GM12878 (cell line): ENCODE measurements at regions not wholly inside any gene's neighbourhood (a gene's known extent, or its start where the extent isn't known, plus 50 kb on each side); places are given as distances from the start of the nearest gene placed in this dataset.

Experiments used
- ATAC-seq: fragments of 200-7000 bp; cut with Tn5 transposase; 3 replicates; pipeline ENCODE4 v1.9.1; 2020; ENCODE audit warnings: mild to moderate bottlenecking, moderate library complexity
- BruUV-seq: library from RNA; stranded (reverse); fragments of 400-500 nt; replicated peaks from 2 replicates; lab custom pipeline; 2021; lab: Mats Ljungman, UMichigan
- CTCF ChIA-PET: fragments of 300-600 bp; sonication (Branson Sonifier 250); formaldehyde crosslinking; extraction: SDS; loops from one replicate; lab custom pipeline; 2021; ENCODE audit warnings: inconsistent platforms; lab: Yijun Ruan, JAX
- POLR2A ChIA-PET: fragments of 350-600 bp; formaldehyde crosslinking; extraction: SDS; loops from one replicate; lab custom pipeline; 2021; ENCODE audit warnings: inconsistent platforms; lab: Charles Lee
- RAD21 ChIA-PET: fragments of 300-600 bp; sonication (Branson Sonifier 250); formaldehyde crosslinking; loops from one replicate; lab custom pipeline; 2023; ENCODE audit warnings: antibody characterized with exemption; ENCODE audit not compliant: unreplicated experiment; lab: Charles Lee
- SMC1A ChIA-PET: fragments of 300-600 bp; sonication (Branson Sonifier 250); formaldehyde crosslinking; loops from one replicate; lab custom pipeline; 2023; ENCODE audit not compliant: unreplicated experiment, uncharacterized antibody; lab: Charles Lee
- DNase-seq: peaks from one replicate; pipeline ENCODE4 v3.0.0-alpha.2; 2011; ENCODE audit warnings: low read depth, low spot score
- FAIRE-seq: peaks from 3 replicates; lab custom pipeline; 2011; peaks lifted over from hg19 to GRCh38; lab: Jason Lieb, UNC
- H2AFZ ChIP-seq: 2 replicates; pipeline ENCODE4 v1.6.0; 2011; ENCODE audit warnings: low read depth, low read length, control low read depth; ENCODE audit not compliant: control insufficient read depth
- H3K27ac ChIP-seq: 2 replicates; pipeline ENCODE4 v1.5.1; 2011; ENCODE audit warnings: control low read depth; ENCODE audit not compliant: control insufficient read depth, insufficient read depth
- H3K27me3 ChIP-seq, 2 experiments: replicated peaks in 1 of 2; 2 replicates each; pipeline versions ENCODE4 v1.6.0 to v1.6.1; 2011; ENCODE audit warnings: low read length in 1 of 2; ENCODE audit not compliant: control insufficient read depth in 2 of 2, insufficient read depth in 2 of 2
- H3K36me3 ChIP-seq, 2 experiments: 2 replicates each; pipeline ENCODE4 v1.5.1; 2011; ENCODE audit warnings: low read length in 1 of 2; ENCODE audit not compliant: control insufficient read depth in 2 of 2, insufficient read depth in 2 of 2
- H3K4me1 ChIP-seq: 2 replicates; pipeline ENCODE4 v1.6.1; 2011; ENCODE audit warnings: mild to moderate bottlenecking, low read length, moderate library complexity, mixed read lengths; ENCODE audit not compliant: control insufficient read depth, insufficient read depth
- H3K4me2 ChIP-seq: 2 replicates; pipeline ENCODE4 v1.6.0; 2011; ENCODE audit warnings: control low read depth; ENCODE audit not compliant: control insufficient read depth, insufficient read depth
- H3K4me3 ChIP-seq: fragments of 200-600 bp; sonication (generic); 2 replicates; pipeline ENCODE4 v1.5.1; 2016
- H3K79me2 ChIP-seq: 2 replicates; pipeline ENCODE4 v1.6.0; 2011; ENCODE audit warnings: low read length; ENCODE audit not compliant: control insufficient read depth, insufficient read depth
- H3K9ac ChIP-seq: 2 replicates; pipeline ENCODE4 v1.8.0; 2011; ENCODE audit warnings: low read length, control low read depth, mixed read lengths; ENCODE audit not compliant: control insufficient read depth, insufficient read depth
- H3K9me3 ChIP-seq: replicated peaks from 3 replicates; pipeline ENCODE4 v1.5.1; 2011; ENCODE audit warnings: mild to moderate bottlenecking, low read length; ENCODE audit not compliant: control insufficient read depth, insufficient read depth
- H4K20me1 ChIP-seq: 2 replicates; pipeline ENCODE4 v1.6.0; 2011; ENCODE audit not compliant: control insufficient read depth, insufficient read depth
- CBX3 ChIP-seq: fragments of 200-600 bp; sonication (generic); IDR thresholded peaks from 2 replicates; pipeline ENCODE4 v1.6.1; 2016; ENCODE audit warnings: low read depth, borderline replicate concordance
- ETV6 ChIP-seq, 2 experiments: fragments of 450-650 bp in 1 of 2; IDR thresholded peaks in 1 of 2; conservative IDR thresholded peaks in 1 of 2; 2 replicates each; pipeline ENCODE4 v1.6.1; 2014; ENCODE audit warnings: antibody characterized with exemption in 1 of 2, borderline replicate concordance in 1 of 2, low read depth in 1 of 2, mild to moderate bottlenecking in 1 of 2, moderate library complexity in 1 of 2
- IRF5 ChIP-seq: fragments of 450-650 bp; IDR thresholded peaks from 2 replicates; pipeline ENCODE4 v1.6.1; 2017; ENCODE audit warnings: borderline replicate concordance
- KAT2A ChIP-seq: conservative IDR thresholded peaks from 2 replicates; pipeline ENCODE4 v1.6.1; 2011; ENCODE audit warnings: low read depth, low read length; ENCODE audit not compliant: control insufficient read depth
- NFIC ChIP-seq: IDR thresholded peaks from 2 replicates; pipeline ENCODE4 v1.6.1; 2012; ENCODE audit warnings: low read depth, mild to moderate bottlenecking, inconsistent platforms, low read length, moderate library complexity
- NFYB ChIP-seq: IDR thresholded peaks from 2 replicates; pipeline ENCODE4 v1.6.1; 2011; ENCODE audit warnings: low read depth, mild to moderate bottlenecking, low read length, improper control_type of control experiment, moderate library complexity; ENCODE audit not compliant: insufficient read depth
- RCOR1 ChIP-seq: conservative IDR thresholded peaks from 2 replicates; pipeline ENCODE4 v1.6.1; 2012; ENCODE audit warnings: low read depth, low read length, improper control_type of control experiment
- USF2 ChIP-seq: IDR thresholded peaks from 2 replicates; pipeline ENCODE4 v1.6.1; 2011; ENCODE audit warnings: low read depth, low read length, improper control_type of control experiment, borderline replicate concordance
- ZBTB11 ChIP-seq: fragments of 450-650 bp; formaldehyde crosslinking; IDR thresholded peaks from 2 replicates; pipeline ENCODE4 v1.5.0; 2022; ENCODE audit warnings: mild to moderate bottlenecking, missing genetic modification characterization
- WGBS: methylation state at CpG from one replicate; pipeline ENCODE4 v1.1.6; 2016; ENCODE audit warnings: low lambda C conversion rate; ENCODE audit not compliant: insufficient replicate concordance, insufficient coverage; ENCODE audit errors: missing lambda C conversion rate; 5-methylcytosine and 5-hydroxymethylcytosine counted together
- in situ Hi-C: fragments of 300-500 bp; cut with MboI; formaldehyde crosslinking; loops from 9 replicates; pipeline ENCODE4 v1.14.3; 2018; ENCODE audit warnings: mixed read lengths
- intact Hi-C: fragments of 100-400 bp; cut with micrococcal nuclease; formaldehyde crosslinking; loops from one replicate; pipeline ENCODE4 v1.14.2; 2022; ENCODE audit not compliant: unreplicated experiment
- TF ChIP-seq, protein P1 (sequence below): IDR thresholded peaks from 2 replicates; pipeline ENCODE4 v1.6.1; 2012; ENCODE audit warnings: mild to moderate bottlenecking, low read depth, low read length

DNA sequence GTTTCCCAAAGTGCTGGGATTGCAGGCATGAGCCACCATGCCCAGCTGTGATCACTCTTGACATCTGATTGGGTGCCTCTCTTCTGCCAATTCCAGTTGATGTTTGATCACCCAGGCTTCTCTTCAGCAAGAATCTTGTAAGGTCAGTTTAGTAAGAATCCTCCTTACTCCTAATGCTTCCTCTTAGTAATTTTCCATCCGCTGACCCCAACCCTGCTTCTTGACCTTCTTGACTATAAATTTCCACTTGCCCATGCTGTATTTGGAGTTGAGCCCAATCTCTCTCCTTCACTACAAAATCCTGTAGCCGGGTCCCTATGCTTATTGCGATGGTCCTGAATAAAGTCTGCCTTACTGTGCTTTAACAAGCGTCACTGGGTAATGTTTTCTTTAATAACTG lies 75.4 kb downstream of the DDIT4L start:
- in situ Hi-C loops, result no loop called here
- Histone ChIP-seq H3K27ac (no peak overlapping the region), H3K4me1 (no peaks in the 10 kb centered on the region), H3K4me2 (no peak overlapping the region), H3K27me3 (no peaks in the 10 kb centered on the region), H2AFZ (no peak overlapping the region), H3K4me3 (no peak overlapping the region), H3K79me2 (no peaks in the 10 kb centered on the region), H4K20me1 (no peaks in the 10 kb centered on the region), H3K9me3 (no peaks in the 10 kb centered on the region), H3K9ac (no peak overlapping the region), H3K36me3 (no peaks in the 10 kb centered on the region)
- DNase-seq (no peak), FAIRE-seq (no peak), ATAC-seq (no peak)
- TF ChIP-seq IRF5 (no peak), NFYB (no peak), USF2 (no peak), CBX3 (no peak), NFIC (no peak), ZBTB11 (CRISPR knock-in tag) (no peak), ETV6 (conservative IDR thresholded peaks at IDR 0.05 in 1 of 2, IDR thresholded peaks at IDR 0.05 in 1 of 2; ENCODE audit: borderline replicate concordance in 1 of 2, low read depth in 1 of 2) (no peak), RCOR1 (no peak), KAT2A (no peak)
- TF ChIP-seq, protein P1, sequence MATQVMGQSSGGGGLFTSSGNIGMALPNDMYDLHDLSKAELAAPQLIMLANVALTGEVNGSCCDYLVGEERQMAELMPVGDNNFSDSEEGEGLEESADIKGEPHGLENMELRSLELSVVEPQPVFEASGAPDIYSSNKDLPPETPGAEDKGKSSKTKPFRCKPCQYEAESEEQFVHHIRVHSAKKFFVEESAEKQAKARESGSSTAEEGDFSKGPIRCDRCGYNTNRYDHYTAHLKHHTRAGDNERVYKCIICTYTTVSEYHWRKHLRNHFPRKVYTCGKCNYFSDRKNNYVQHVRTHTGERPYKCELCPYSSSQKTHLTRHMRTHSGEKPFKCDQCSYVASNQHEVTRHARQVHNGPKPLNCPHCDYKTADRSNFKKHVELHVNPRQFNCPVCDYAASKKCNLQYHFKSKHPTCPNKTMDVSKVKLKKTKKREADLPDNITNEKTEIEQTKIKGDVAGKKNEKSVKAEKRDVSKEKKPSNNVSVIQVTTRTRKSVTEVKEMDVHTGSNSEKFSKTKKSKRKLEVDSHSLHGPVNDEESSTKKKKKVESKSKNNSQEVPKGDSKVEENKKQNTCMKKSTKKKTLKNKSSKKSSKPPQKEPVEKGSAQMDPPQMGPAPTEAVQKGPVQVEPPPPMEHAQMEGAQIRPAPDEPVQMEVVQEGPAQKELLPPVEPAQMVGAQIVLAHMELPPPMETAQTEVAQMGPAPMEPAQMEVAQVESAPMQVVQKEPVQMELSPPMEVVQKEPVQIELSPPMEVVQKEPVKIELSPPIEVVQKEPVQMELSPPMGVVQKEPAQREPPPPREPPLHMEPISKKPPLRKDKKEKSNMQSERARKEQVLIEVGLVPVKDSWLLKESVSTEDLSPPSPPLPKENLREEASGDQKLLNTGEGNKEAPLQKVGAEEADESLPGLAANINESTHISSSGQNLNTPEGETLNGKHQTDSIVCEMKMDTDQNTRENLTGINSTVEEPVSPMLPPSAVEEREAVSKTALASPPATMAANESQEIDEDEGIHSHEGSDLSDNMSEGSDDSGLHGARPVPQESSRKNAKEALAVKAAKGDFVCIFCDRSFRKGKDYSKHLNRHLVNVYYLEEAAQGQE, result no peak
- ChIA-PET SMC1A (interaction anchor here (1.4 kb wide), 1 partner anchor 172 kb away, joined by 4 read pairs; no protein-coding TSS in a partner anchor), POLR2A (no interaction called here), RAD21 (no interaction called here), CTCF (no interaction called here)
- intact Hi-C loops, result no loop called here
- BruUV-seq, result no TSS peak
- WGBS, result 46% methylated on average over 4 of the region's 4 CpGs
